ENCODE measurements at regions not wholly inside any gene's neighbourhood (a gene's known extent, or its start where the extent isn't known, plus 50 kb on each side); places are given as distances from the start of the nearest gene placed in this dataset.

GRCh38 chr14:84131924-84132323 lies 1398.0 kb upstream of the FLRT2 start:
- DNase-seq (ENCODE audit: low read depth): no peak

DNA sequence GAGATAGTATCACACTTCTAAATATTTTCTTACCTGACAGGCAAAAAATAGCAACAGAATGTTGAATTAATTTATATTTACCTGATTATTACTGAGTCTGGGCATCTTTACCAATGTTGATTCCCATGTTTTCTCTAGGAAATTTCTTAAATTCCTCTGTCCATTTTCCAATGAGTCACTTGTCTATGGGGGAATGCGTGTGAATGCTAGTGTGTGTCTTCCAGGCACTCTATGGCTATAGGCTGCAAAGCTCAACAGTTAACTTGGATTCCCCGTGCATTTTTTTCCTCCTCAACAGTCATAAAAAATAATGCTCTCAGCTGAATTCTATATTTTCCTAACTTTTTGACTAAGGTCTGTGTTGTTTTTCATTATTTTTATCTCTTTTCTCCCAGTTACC lies 1385.8 kb upstream of the FLRT2 start:
- no peak for DNase-seq (ENCODE audit: low read depth)

DNA sequence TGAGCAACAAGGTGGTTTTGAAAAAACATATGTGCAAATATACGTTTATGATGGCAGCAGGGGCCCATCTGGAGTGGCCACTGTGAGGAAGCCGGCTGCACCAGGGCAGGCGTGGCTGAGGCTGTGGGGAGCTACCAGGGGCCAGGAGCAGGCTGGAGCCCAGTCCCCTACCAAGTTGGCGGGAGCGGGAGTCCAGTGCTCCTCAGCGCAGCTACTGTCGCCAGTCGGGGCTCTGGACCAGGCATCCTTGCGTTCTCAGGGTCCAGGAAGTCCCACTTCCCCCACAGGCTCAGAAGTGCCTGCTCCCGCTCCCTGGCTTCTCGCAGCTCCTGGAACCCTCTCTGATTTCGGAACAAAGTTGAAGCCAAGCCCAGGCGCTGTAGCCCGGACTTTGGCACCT lies 1377.5 kb upstream of the FLRT2 start:
- no peak for DNase-seq (ENCODE audit: low read depth)

GRCh38 chr14:84162633-84163032 lies 1367.3 kb upstream of the FLRT2 start:
- DNase-seq (ENCODE audit: low read depth): no peak

DNA sequence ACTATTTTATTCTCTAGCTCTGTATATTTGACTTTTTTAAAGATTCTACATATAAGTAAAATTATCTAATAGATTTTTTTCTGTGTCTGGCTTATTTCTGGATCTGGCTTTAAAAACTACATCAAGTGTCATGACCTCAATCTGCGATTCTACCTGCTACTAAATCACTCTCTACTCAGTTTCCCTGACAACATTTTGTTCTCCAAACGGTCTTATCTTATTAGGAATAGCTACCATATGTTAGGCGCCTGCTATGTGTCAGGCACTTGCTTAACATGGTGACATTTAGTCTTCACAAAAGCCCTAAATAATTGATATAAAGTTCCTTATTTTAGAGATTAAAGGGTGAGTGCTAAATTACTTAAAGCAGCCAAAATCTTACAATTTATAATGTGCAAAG lies 1362.9 kb upstream of the FLRT2 start:
- DNase-seq (ENCODE audit: low read depth): no peak

- no peak for DNase-seq (ENCODE audit: low read depth)
Observed at GRCh38 chr14:84180336-84180735, 1349.6 kb upstream of the FLRT2 start.

DNA sequence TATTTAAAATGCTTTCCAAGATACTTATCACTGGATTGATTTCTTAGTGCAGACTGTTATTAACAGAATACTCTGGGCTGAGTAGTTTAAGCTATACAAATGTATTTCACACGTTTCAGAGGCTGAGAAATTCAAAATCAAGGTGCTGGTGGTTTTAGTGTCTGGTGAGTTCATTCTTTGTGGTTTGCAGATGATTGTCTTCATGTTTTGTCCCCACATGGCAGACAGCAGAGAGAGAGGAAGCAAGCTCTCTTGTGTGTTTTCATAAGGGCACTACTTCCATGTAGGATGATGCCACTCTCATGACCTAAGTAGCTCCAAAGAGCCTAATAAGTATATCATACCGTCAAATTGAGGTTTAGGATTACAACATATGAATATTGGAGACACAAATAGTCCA lies 1348.9 kb upstream of the FLRT2 start:
- DNase-seq (ENCODE audit: low read depth): no peak

DNA sequence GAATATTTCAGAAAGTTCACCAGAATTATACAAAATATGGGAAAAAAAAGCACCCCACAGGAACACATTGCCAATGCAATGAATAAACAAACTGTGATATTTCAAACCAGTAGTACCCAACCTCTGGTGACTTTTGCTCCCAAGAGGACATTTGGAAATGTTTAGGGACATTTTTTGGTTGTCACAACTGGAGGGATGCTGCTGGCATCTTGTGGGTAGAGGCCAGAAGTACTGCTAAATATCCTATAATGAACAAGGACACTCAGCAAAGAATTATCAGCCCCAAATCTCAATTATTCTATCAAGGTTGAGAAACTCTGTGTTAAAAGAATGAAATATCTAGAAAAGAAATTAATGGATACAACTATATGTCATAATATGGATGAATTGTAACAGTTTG lies 1334.4 kb upstream of the FLRT2 start:
- no peak for DNase-seq (ENCODE audit: low read depth)

DNA sequence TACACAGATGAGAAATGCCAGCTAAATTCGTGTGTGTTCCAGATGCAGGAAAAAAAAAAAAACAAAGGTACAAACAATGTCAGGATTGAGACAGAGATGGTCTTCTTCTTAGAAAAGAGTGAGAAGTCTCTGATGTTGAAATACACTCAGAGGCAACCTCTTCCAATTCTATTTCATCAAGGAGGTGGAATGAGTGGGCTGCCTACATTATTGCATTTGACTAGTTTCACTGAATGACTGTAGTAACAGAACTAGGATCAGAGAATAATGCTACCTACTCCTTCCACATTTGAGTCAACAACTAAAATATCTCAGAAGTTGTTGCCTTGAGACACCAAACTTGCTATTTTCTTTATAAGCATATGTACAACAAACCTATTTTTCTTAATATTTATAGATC lies 1332.2 kb upstream of the FLRT2 start:
- no peak for DNase-seq (ENCODE audit: low read depth)

GRCh38 chr14:84202486-84202885 lies 1327.5 kb upstream of the FLRT2 start:
- DNase-seq (ENCODE audit: low read depth): no peak

- DNase-seq (ENCODE audit: low read depth): no peak
Observed at GRCh38 chr14:84203896-84204295, 1326.0 kb upstream of the FLRT2 start.

DNA sequence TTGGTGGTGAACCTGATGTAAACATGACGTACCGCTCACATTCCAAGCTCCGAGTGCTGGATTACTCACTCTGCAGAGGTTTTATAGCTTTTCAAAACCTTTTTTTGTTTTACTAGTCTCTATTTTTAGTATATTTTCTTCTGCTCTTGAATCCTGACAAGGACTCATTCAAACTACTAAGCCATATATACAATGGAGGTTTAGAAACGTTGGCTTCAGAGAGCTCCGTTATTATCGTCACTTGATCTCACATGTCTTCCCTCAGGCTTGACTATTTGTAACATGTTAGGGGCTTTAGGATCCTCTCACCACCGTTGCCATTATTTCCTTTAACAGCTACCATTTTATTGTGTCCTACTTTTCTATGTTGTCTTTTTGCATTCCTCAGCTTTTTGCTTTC lies 1321.5 kb upstream of the FLRT2 start:
- DNase-seq (ENCODE audit: low read depth): no peak

DNA sequence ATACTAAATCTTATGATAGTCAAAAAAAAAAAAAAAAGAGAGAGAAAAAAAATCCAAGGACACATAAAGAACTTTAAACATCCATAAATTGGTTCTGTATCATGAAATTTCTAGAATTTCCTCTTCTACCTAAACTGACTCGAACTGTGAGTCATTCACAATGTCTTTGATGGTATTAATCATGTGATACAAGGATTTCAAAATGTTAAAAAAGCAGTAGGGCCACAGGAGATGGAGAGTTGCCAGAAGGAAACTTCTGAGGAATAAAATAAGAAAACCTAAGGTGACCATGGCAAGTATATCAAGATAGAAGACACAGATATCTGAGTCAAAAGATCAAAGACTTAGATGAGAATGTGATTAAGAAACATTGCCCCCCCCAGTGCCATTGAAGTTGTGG lies 1320.9 kb upstream of the FLRT2 start:
- DNase-seq (ENCODE audit: low read depth): no peak

DNA sequence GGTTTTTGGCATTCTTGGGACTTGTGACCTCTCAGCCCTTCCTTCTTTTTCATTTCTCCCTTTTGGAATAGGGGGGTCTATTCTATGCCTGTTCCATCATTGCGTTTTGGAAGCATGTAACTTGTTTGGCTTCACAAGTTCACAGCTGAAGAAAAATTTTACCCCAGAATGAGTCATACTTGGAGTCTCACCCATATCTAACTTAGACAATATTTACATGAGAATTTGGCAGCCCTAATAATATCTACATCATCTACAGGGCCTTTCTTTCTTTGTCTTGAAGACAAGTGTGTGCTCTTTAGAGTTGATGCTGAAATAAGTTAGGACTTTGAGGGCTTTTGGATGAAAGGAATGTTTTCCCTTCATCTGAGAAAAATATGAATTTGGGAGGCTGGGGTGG lies 1312.9 kb upstream of the FLRT2 start:
- no peak for DNase-seq (ENCODE audit: low read depth)

DNA sequence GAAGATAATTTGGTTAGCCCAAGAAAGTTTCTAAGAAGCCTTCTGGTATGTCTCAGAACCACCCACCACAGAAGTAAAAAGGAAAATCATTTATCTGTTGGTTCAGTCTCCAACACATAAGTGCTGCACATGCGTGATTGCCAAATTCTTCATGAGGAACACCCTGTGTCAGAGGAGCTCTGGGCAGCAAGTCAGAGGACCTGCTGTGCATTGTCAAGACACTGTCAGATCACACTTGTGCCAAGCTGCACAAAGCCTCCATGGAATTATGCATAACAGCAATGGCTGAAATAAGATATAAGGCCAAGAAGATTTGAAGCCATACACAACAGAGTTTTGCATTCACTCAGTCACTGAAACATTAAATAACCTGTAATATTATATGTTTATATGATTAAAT lies 1304.7 kb upstream of the FLRT2 start:
- no peak for DNase-seq (ENCODE audit: low read depth)

DNA sequence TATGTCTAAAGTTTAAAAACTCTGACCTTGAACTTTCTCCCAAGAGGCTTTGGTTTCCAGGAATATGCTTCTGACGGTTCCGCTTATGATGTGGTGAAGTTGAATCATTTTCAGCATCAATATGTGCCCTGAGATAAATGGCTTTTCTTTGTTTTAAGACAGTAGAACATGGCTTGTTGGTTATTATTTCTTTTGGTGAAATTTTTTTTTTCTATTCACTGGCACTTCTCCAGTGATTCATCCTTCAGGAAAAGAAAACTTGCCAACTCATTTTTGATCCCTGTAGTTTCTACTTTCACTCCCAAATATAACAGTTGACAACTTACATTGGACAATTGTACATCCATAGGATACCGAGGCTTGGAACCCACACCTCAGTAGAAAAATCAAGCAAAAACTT lies 1301.2 kb upstream of the FLRT2 start:
- DNase-seq (ENCODE audit: low read depth): no peak

DNA sequence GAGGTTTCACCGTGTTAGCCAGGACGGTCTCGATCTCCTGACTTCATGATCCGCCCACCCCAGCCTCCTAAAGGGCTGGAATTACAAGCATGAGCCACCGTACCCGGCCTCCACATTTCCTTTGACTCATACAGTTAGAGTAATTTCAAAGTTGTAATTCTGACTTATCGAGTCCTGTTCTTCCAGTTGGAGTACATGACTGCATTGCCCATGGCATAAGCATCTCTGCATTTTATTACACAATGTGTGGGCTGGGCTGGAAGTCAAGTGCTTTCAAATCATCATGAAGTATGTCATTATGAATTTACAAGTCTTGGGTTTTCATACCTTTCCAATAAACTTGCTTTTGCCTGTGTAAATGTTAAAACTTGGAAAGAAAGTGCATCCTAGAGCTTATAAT lies 1295.7 kb upstream of the FLRT2 start:
- no peak for DNase-seq (ENCODE audit: low read depth)

DNA sequence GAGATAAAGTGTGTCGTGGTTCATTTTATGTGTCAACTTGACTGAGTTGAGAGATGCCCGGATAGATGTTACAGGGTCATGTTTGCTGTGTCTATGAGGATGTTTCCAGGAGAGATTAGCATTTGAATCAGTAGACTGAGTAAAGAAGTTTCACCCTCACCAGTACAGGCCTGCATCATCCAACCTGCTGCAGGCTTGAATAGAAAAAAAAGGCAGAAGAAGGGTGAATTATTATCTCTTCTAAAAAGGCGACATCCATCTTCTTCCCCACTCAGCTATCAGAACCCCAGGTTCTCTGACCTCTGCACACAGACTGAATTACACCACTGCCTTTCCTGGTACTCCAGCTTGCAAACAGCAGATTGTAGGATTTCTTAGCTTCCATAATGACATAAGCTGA lies 1293.7 kb upstream of the FLRT2 start:
- no peak for DNase-seq (ENCODE audit: low read depth)

GRCh38 chr14:84237881-84238280 lies 1292.1 kb upstream of the FLRT2 start:
- no peak for DNase-seq (ENCODE audit: low read depth)

GRCh38 chr14:84247693-84248092 lies 1282.3 kb upstream of the FLRT2 start:
- DNase-seq (ENCODE audit: low read depth): no peak

- DNase-seq (ENCODE audit: low read depth): no peak
Observed at GRCh38 chr14:84250893-84251292, 1279.1 kb upstream of the FLRT2 start.

DNA sequence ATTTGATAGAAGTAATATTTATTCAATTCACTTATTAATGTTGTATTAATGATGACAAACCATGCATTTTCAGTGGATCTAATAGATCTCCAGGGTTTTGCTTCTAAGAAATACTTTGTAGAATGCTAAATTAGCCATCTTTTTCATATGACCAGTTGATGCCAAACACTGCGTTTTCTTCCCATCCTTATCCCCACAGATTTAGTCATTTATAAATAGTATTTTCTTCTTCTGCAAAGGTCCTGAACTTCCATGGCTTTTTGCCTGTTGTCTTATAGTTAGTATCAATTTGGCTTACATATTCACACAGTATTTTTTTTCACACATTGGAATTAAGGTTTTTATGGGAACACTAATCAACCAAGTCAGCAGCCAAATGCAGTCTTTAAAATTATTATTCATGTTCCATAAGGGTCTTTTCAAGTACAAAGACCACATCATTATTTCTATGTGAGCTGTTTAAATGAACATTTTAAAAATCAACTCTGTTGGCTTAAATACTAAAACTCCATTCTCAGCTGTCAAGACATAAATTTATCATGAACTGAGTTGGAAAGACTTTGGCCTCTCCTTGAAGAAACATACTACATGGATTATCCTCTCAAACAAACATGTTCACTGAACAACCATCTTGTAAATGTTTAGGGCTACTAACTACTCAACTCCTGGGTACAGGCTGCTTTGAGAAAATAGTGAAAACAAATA lies 1278.4 kb upstream of the FLRT2 start:
- DNase-seq (ENCODE audit: low read depth): no peak

- no peak for DNase-seq (ENCODE audit: low read depth)
Observed at GRCh38 chr14:84252706-84253105, 1277.2 kb upstream of the FLRT2 start.

DNA sequence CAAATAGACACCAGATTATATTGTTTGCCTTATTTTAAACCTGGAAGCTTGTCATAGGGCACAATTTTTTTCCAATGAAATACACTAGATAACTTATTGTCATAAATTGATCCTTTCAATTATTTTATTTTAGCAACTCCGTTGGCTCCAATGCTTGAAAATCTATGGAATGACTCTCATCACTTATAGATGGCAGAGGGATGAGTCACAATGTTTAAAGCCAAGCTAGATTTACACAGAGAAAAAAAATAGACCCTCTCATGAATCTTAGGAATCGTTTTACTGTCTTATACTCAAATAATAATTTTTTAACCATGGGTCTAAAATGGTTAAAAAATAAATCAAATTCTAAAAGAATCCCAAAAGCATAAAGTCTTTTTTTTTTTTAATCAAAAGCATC lies 1276.6 kb upstream of the FLRT2 start:
- DNase-seq (ENCODE audit: low read depth): no peak

DNA sequence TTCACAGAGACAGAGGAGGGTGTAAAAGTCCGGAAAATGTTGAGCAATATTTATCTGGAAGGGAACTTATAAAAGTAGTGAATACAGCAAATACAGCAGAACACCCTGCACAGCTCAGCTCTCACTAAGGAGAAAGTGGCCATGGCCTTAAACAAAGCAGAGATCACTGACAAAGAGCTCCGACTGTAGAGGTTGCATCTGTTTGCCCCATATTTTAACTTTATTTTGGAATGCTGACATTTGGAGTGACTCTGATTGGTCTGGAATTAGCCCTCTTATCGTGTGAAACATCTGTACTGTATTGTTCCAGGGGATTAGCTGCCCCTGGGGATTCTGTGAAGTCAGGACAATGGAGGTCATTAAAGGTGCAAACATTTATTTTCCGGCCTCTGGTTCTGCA lies 1275.7 kb upstream of the FLRT2 start:
- no peak for DNase-seq (ENCODE audit: low read depth)

All from M059J (cell line).